Astrocyte (in vitro differentiated cells and primary cell): ENCODE measurements at regions not wholly inside any gene's neighbourhood (a gene's known extent, or its start where the extent isn't known, plus 50 kb on each side); places are given as distances from the start of the nearest gene placed in this dataset.

Experiments
- DNase-seq: peaks from one replicate; pipeline ENCODE4 v3.0.0-alpha.2; 2010; ENCODE audit warnings: low read depth
- FAIRE-seq: peaks from 2 replicates; lab custom pipeline; 2011; peaks lifted over from hg19 to GRCh38; lab: Jason Lieb, UNC
- H2AFZ ChIP-seq: 2 replicates; pipeline ENCODE4 v1.6.0; 2012; ENCODE audit warnings: low read depth, low read length, inconsistent platforms
- H3K27ac ChIP-seq: 2 replicates; pipeline ENCODE4 v1.5.1; 2011; ENCODE audit warnings: low read depth, low read length, inconsistent platforms
- H3K27me3 ChIP-seq: 2 replicates; pipeline ENCODE4 v1.6.0; 2011; ENCODE audit warnings: low read length, inconsistent platforms; ENCODE audit not compliant: insufficient read depth
- H3K36me3 ChIP-seq: 2 replicates; pipeline ENCODE4 v1.5.1; 2011; ENCODE audit warnings: low read length, inconsistent platforms; ENCODE audit not compliant: insufficient read depth
- H3K4me1 ChIP-seq: 2 replicates; pipeline ENCODE4 v1.5.1; 2011; ENCODE audit warnings: low read length, inconsistent platforms; ENCODE audit not compliant: insufficient read depth
- H3K4me2 ChIP-seq: 2 replicates; pipeline ENCODE4 v1.6.0; 2012; ENCODE audit warnings: low read length, inconsistent platforms
- H3K4me3 ChIP-seq: 2 replicates; pipeline ENCODE4 v1.5.1; 2011; ENCODE audit warnings: low read depth, mild to moderate bottlenecking, low read length, inconsistent platforms; ENCODE audit not compliant: insufficient read depth
- H3K79me2 ChIP-seq: 2 replicates; pipeline ENCODE4 v1.6.0; 2012; ENCODE audit warnings: mild to moderate bottlenecking, low read length, inconsistent platforms; ENCODE audit not compliant: insufficient read depth
- H3K9ac ChIP-seq: 2 replicates; pipeline ENCODE4 v1.6.0; 2012; ENCODE audit warnings: mild to moderate bottlenecking, low read length, inconsistent platforms
- H3K9me3 ChIP-seq: 2 replicates; pipeline ENCODE4 v1.5.1; 2012; ENCODE audit warnings: low read depth, mild to moderate bottlenecking, low read length, inconsistent platforms; ENCODE audit not compliant: insufficient read depth
- H4K20me1 ChIP-seq: 2 replicates; pipeline ENCODE4 v1.6.0; 2012; ENCODE audit warnings: low read length, inconsistent platforms; ENCODE audit not compliant: insufficient read depth
- H3K27ac Mint-ChIP-seq: one replicate; pipeline ENCODE4 v1.8.0; 2021; ENCODE audit warnings: mild to moderate bottlenecking, mixed read lengths; ENCODE audit not compliant: unreplicated experiment
- H3K27me3 Mint-ChIP-seq: one replicate; pipeline ENCODE4 v1.8.0; 2021; ENCODE audit warnings: low read depth, mixed read lengths; ENCODE audit not compliant: unreplicated experiment
- H3K36me3 Mint-ChIP-seq: one replicate; pipeline ENCODE4 v1.8.0; 2021; ENCODE audit warnings: low read depth, mixed read lengths; ENCODE audit not compliant: unreplicated experiment
- H3K4me1 Mint-ChIP-seq: one replicate; pipeline ENCODE4 v1.8.0; 2021; ENCODE audit warnings: low read depth, mixed read lengths; ENCODE audit not compliant: unreplicated experiment
- H3K4me3 Mint-ChIP-seq: one replicate; pipeline ENCODE4 v1.8.0; 2021; ENCODE audit warnings: mild to moderate bottlenecking, moderate library complexity, mixed read lengths; ENCODE audit not compliant: unreplicated experiment
- H3K9me3 Mint-ChIP-seq: one replicate; pipeline ENCODE4 v1.8.0; 2021; ENCODE audit warnings: mild to moderate bottlenecking, mixed read lengths; ENCODE audit not compliant: unreplicated experiment
- EZH2 ChIP-seq: IDR thresholded peaks from 2 replicates; pipeline ENCODE4 v1.6.1; 2012; ENCODE audit warnings: mild to moderate bottlenecking, low read length, inconsistent platforms; ENCODE audit not compliant: insufficient read depth
- TF ChIP-seq, protein P1 (sequence below): IDR thresholded peaks from 2 replicates; pipeline ENCODE4 v1.5.1; 2011; ENCODE audit warnings: low read depth, mild to moderate bottlenecking, inconsistent platforms, low read length, moderate library complexity; ENCODE audit not compliant: insufficient read depth

DNA sequence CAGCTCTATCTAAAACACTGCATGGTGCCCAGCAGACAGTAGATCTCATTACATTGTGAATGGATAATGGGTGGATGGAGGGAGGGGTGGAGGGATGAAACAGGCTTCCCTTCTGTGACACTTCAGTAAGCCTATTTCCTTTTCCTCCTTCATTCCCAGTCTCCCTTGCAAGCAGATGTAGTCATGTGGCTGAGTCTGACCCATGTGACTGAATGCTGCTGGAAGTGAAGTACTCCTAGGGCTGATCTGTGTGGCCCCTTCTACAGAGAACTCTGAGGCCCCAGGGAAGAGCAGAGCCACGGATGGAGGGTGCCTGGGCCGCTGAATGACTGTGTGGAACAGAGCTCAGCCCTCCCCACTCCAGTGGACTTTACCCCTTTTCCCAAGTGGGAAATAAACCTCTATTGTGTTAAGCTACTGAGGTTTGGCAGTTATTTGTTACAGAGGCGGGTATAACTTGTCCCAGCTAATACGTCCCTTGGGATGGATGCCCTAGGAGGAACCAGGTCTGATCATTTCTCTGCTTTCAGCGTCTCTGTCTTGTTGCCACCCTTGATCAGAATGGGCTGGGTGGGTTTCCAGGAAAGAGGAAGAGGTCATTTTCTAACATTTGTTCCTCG, 176.1 kb upstream of the MVB12B start:
- Histone ChIP-seq H3K4me2 (no peak overlapping the region), H3K4me3 (no peak overlapping the region), H3K36me3 (no peaks in the 10 kb centered on the region), H3K27ac (no peak overlapping the region), H3K9ac (no peak overlapping the region), H4K20me1 (no peaks in the 10 kb centered on the region), H3K9me3 (no peaks in the 10 kb centered on the region), H3K79me2 (no peaks in the 10 kb centered on the region), H2AFZ (no peak overlapping the region), H3K4me1 (no peaks in the 10 kb centered on the region), H3K27me3 (peaks cover 22% of the 10 kb centered on the region)
- FAIRE-seq = no peak
- Mint-ChIP-seq H3K9me3 (peaks cover 2% of the 10 kb centered on the region), H3K27ac (no peak overlapping the region), H3K27me3 (peaks cover 48% of the 10 kb centered on the region), H3K4me1 (no peaks in the 10 kb centered on the region), H3K36me3 (peaks cover 1% of the 10 kb centered on the region), H3K4me3 (no peak overlapping the region)
- no peak for TF ChIP-seq EZH2
- TF ChIP-seq, protein P1, sequence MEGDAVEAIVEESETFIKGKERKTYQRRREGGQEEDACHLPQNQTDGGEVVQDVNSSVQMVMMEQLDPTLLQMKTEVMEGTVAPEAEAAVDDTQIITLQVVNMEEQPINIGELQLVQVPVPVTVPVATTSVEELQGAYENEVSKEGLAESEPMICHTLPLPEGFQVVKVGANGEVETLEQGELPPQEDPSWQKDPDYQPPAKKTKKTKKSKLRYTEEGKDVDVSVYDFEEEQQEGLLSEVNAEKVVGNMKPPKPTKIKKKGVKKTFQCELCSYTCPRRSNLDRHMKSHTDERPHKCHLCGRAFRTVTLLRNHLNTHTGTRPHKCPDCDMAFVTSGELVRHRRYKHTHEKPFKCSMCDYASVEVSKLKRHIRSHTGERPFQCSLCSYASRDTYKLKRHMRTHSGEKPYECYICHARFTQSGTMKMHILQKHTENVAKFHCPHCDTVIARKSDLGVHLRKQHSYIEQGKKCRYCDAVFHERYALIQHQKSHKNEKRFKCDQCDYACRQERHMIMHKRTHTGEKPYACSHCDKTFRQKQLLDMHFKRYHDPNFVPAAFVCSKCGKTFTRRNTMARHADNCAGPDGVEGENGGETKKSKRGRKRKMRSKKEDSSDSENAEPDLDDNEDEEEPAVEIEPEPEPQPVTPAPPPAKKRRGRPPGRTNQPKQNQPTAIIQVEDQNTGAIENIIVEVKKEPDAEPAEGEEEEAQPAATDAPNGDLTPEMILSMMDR = no peak
- no peak for DNase-seq

DNA sequence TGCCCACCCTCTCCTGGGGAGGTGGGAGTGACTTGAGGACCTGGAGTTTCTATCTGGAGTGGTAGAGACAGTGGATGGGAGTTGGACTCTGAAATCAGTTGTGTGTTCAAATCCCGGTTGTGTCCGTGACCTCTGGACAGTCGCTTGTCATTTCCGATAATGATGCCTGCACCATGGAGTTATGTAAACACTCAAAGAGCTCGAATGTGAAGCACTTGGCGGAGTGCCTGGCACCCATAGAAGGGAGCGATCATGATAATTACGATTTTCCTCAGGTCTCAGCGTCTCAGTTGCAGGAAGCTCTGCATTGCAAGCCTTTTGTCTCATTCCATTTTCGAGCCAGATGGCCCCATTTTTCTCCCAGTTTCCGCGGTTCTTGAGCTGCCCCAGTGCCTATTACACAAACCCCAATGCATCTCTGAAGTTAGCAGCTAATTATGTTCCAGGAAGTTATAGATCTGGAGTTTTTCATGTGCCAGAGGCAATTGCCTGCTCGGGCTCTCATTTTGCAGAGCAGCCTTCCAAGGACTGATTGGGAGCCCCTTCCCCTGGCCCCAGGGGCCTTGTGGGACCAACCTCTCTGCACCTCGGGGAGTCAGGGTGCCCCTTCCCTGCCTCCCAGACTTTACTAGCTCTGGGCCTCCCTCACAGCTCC, 175.5 kb upstream of the MVB12B start:
- no peak overlapping the region for H2AFZ ChIP-seq
- no peak overlapping the region for H3K27ac Mint-ChIP-seq
- H3K27ac ChIP-seq = no peak overlapping the region
- no peak overlapping the region for H3K9ac ChIP-seq
- H3K4me3 ChIP-seq = no peak overlapping the region
- no peaks in the 10 kb centered on the region for H4K20me1 ChIP-seq
- H3K36me3 ChIP-seq = no peaks in the 10 kb centered on the region
- DNase-seq (no peak), FAIRE-seq (no peak)
- H3K9me3 Mint-ChIP-seq = peaks cover 2% of the 10 kb centered on the region
- peaks cover 1% of the 10 kb centered on the region for H3K36me3 Mint-ChIP-seq
- no peaks in the 10 kb centered on the region for H3K9me3 ChIP-seq
- no peaks in the 10 kb centered on the region for H3K79me2 ChIP-seq
- H3K27me3 ChIP-seq = peaks cover 22% of the 10 kb centered on the region
- H3K27me3 Mint-ChIP-seq = peaks cover 47% of the 10 kb centered on the region
- no peaks in the 10 kb centered on the region for H3K4me1 ChIP-seq
- no peak overlapping the region for H3K4me2 ChIP-seq
- H3K4me3 Mint-ChIP-seq = no peak overlapping the region
- H3K4me1 Mint-ChIP-seq = no peaks in the 10 kb centered on the region
- TF ChIP-seq, protein P1 = no peak
- no peak for TF ChIP-seq EZH2

DNA sequence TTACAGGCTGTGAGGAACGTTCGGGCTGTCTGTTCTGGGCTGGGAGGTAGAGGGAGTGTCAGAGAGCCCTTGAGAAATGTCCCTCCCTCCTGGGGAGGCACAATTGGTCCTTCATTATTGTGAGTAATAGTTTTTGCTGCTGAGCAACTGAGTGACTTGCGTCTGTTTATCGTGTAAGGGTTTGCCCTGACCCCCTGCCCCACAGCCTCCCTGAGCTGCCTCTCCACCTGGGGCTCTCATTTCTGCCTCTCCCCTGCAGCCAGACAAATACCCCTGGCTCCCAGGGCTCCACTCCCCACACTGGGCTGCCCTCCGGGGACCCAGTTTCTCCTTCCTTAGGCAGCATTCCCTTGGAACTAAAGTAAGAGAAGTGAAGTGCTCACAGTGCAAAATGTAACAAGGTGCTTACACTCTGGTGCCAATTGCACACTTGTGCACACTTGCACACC, 174.9 kb upstream of the MVB12B start:
- FAIRE-seq (no peak), DNase-seq (no peak)
- Histone ChIP-seq H3K27me3 (peaks cover 23% of the 10 kb centered on the region), H4K20me1 (no peaks in the 10 kb centered on the region), H3K9me3 (no peaks in the 10 kb centered on the region), H3K4me3 (no peak overlapping the region), H3K27ac (no peak overlapping the region), H3K79me2 (no peaks in the 10 kb centered on the region), H3K9ac (no peak overlapping the region), H3K4me2 (no peak overlapping the region), H3K4me1 (no peaks in the 10 kb centered on the region), H3K36me3 (no peaks in the 10 kb centered on the region), H2AFZ (no peak overlapping the region)
- peaks cover 2% of the 10 kb centered on the region for H3K9me3 Mint-ChIP-seq
- H3K4me3 Mint-ChIP-seq = no peak overlapping the region
- TF ChIP-seq EZH2 = no peak
- TF ChIP-seq, protein P1 = no peak
- peaks cover 1% of the 10 kb centered on the region for H3K36me3 Mint-ChIP-seq
- H3K4me1 Mint-ChIP-seq = no peaks in the 10 kb centered on the region
- H3K27ac Mint-ChIP-seq = no peak overlapping the region
- H3K27me3 Mint-ChIP-seq = peaks cover 43% of the 10 kb centered on the region
